Stimulated activated CD4-positive, alpha-beta T cell treated with anti-CD3 and anti-CD28 coated beads, TNF-alpha, amount 100 ng/mL, for 4 hours (primary cell): ENCODE measurements at regions not wholly inside any gene's neighbourhood (a gene's known extent, or its start where the extent isn't known, plus 50 kb on each side); places are given as distances from the start of the nearest gene placed in this dataset.

ENCODE experiments used
- DNase-seq, 3 experiments: peaks; one replicate each; pipeline ENCODE4 v3.0.0-alpha.2; 2020; ENCODE audit warnings: low read depth in 3 of 3

- DNase-seq, result no peak
Observed at GRCh38 chr12:65653946-65654629, 170.2 kb upstream of the HMGA2 start.

- DNase-seq, result no peak
Observed at GRCh38 chr12:65655074-65655493, 169.2 kb upstream of the HMGA2 start.

- DNase-seq, result no peak
Observed at GRCh38 chr12:65656156-65656882, 168.0 kb upstream of the HMGA2 start.

- no peak for DNase-seq
Observed at GRCh38 chr12:65656891-65657351, 167.4 kb upstream of the HMGA2 start.

GRCh38 chr12:65657635-65658034, 166.6 kb upstream of the HMGA2 start:
- DNase-seq, result no peak

GRCh38 chr12:65658360-65658759, 165.9 kb upstream of the HMGA2 start:
- DNase-seq, result no peak

- no peak for DNase-seq
Observed at GRCh38 chr12:65659681-65660080, 164.6 kb upstream of the HMGA2 start.

- DNase-seq, result no peak
Observed at GRCh38 chr12:65660096-65660495, 164.2 kb upstream of the HMGA2 start.

- DNase-seq, result no peak
Observed at GRCh38 chr12:65660836-65661235, 163.4 kb upstream of the HMGA2 start.

GRCh38 chr12:65662590-65662989, 161.7 kb upstream of the HMGA2 start:
- DNase-seq, result no peak

- DNase-seq, result no peak
Observed at GRCh38 chr12:65663097-65663496, 161.2 kb upstream of the HMGA2 start.

GRCh38 chr12:65663648-65664047, 160.6 kb upstream of the HMGA2 start:
- DNase-seq, result no peak

GRCh38 chr12:65664715-65665250, 159.5 kb upstream of the HMGA2 start:
- DNase-seq, result no peak

- DNase-seq, result no peak
Observed at GRCh38 chr12:65665817-65666216, 158.5 kb upstream of the HMGA2 start.

- DNase-seq, result no peak
Observed at GRCh38 chr12:65666876-65667275, 157.4 kb upstream of the HMGA2 start.

GRCh38 chr12:65667932-65668331, 156.4 kb upstream of the HMGA2 start:
- DNase-seq, result no peak

GRCh38 chr12:65668981-65669695, 155.1 kb upstream of the HMGA2 start:
- no peak for DNase-seq

- DNase-seq, result no peak
Observed at GRCh38 chr12:65670775-65671174, 153.5 kb upstream of the HMGA2 start.

- DNase-seq, result no peak
Observed at GRCh38 chr12:65672441-65672840, 151.8 kb upstream of the HMGA2 start.

- DNase-seq, result no peak
Observed at GRCh38 chr12:65673156-65673690, 151.1 kb upstream of the HMGA2 start.

GRCh38 chr12:65673732-65674131, 150.6 kb upstream of the HMGA2 start:
- DNase-seq, result no peak

- no peak for DNase-seq
Observed at GRCh38 chr12:65675141-65675621, 149.1 kb upstream of the HMGA2 start.
